WI38 (cell line): ENCODE measurements at regions not wholly inside any gene's neighbourhood (a gene's known extent, or its start where the extent isn't known, plus 50 kb on each side); places are given as distances from the start of the nearest gene placed in this dataset.

Experiments
- H3K4me3 ChIP-seq: 2 replicates; pipeline ENCODE4 v1.5.1; 2011; ENCODE audit warnings: low read depth, mild to moderate bottlenecking, control low read depth, low read length
- TF ChIP-seq, protein P1 (sequence below): IDR thresholded peaks from 2 replicates; pipeline ENCODE4 v1.5.1; 2012; ENCODE audit warnings: low read depth, mild to moderate bottlenecking, control low read depth, low read length

DNA sequence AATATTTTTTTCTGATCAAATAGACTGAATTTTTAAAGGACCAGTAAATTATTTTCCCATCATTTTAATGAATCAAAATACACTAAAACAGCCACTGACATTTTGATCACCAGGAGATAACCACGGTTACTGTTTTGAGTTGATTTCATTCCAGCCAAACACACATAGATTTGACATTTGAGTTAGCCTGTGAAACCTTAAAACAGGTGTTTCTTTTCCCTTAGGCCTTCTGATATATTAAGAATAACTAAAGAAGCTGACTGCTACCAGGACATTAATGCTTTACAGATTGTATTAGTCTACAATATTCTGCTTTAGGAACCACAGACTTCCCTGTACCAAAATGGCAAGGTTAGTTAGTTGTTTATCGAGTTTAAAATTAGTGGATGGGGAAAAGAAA, 193.4 kb downstream of the OMA1 start:
- H3K4me3 ChIP-seq = no peak overlapping the region

DNA sequence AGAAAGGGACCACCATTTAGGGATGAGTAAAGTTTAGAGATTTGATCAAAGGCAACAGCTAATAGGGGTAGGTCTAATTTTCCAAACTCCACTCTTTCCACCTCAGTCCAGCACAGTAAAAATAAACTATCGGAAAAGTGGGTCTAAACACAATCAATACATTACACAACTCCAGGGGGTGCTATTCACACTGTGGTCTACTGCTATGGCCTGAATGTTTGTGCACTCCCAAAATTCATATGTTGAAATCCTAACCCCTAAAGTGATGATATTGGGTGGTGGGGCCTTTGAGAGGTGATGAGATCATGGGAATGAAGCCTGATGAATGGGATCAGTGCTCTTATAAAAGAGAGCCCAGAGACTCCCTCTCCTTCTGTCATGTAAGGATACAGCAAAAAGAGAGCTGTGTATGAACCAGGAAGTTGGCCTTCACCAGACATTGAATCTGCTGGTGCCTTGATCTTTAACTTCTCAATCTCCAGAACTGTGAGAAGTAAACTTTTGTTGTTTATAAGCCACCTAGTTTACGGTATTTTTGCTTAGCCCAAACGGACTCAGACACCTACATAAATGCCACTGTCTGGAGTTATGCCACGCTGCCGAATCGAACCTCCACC, 193.9 kb downstream of the OMA1 start:
- H3K4me3 ChIP-seq = no peak overlapping the region
- TF ChIP-seq, protein P1, sequence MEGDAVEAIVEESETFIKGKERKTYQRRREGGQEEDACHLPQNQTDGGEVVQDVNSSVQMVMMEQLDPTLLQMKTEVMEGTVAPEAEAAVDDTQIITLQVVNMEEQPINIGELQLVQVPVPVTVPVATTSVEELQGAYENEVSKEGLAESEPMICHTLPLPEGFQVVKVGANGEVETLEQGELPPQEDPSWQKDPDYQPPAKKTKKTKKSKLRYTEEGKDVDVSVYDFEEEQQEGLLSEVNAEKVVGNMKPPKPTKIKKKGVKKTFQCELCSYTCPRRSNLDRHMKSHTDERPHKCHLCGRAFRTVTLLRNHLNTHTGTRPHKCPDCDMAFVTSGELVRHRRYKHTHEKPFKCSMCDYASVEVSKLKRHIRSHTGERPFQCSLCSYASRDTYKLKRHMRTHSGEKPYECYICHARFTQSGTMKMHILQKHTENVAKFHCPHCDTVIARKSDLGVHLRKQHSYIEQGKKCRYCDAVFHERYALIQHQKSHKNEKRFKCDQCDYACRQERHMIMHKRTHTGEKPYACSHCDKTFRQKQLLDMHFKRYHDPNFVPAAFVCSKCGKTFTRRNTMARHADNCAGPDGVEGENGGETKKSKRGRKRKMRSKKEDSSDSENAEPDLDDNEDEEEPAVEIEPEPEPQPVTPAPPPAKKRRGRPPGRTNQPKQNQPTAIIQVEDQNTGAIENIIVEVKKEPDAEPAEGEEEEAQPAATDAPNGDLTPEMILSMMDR = no peak

More for the DNA sequence above, 193.4 kb downstream of the OMA1 start:
- TF ChIP-seq, protein P1 = no peak

DNA sequence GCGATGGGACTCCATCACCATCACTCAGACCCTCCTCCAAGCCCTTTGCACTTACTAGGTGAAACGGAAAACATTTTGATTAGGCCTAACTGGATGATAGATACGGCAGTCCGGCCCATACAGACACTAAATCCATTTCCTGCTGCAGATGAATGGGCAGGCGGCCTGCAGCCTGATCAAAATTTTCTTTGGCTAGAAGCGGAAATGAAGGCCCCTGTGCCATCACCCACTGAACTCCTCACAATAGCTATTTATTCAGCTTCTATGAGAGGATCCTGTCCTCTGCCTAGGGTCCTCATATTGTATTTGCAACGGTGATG, 200.5 kb downstream of the OMA1 start:
- H3K4me3 ChIP-seq = no peak overlapping the region
- TF ChIP-seq, protein P1 = no peak

DNA sequence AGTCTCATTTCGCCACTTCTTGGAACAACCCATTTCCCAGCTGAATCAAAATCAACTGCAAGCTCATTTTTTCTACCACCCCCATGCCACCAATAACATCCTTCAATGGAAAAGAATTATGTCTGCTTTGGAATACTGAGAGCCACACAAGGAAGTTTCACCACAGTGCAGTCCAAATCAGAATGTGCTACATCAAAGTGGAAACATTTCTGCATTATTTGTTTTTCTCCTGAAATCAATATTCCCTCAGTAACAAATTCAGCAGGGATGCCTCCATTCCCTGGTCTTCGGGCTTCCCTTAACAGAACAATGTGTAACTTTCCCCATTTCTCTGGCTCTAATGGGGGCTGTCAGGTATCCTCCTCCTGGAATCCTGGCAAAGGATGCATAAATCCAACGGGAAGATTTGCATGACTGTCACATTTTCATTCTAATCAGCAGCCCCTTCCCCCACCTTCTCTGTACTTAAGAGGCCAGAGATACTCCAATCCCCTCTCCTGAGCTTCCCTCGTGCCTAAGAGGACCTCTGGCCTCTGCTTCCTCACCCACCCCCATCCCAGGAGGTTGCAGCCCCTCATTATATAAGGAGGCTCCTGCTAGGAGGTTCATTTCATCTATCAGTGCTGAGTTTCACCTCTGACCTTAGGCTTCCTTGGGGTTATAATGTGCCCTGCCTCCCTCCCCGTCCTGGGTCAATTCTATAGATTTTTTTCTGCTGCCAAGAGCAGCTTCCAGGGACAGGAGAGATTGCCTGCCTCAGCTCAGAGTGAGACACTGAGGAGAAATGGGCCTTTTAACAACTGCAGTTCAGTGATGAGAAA, 201.1 kb downstream of the OMA1 start:
- TF ChIP-seq, protein P1 = no peak
- H3K4me3 ChIP-seq = no peak overlapping the region

DNA sequence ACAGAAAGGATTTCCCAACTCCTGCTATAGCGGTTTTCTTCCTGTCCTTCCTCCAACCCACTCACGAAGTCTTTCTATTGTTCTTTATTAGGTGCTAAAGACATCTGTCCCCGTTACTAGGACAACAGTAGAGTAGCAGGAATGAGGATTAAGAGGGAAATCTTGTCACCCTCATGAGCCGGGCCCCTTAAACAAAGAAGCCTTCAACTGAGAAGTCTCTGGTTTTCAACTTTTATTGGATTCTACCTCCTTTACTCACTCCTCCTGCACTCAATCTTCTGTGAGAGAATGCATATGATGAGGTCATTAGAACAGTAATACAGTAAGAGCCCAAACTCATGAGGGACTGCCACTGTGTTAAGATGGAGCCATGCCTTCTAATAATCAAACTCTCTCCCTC, 206.3 kb downstream of the OMA1 start:
- H3K4me3 ChIP-seq = no peak overlapping the region

DNA sequence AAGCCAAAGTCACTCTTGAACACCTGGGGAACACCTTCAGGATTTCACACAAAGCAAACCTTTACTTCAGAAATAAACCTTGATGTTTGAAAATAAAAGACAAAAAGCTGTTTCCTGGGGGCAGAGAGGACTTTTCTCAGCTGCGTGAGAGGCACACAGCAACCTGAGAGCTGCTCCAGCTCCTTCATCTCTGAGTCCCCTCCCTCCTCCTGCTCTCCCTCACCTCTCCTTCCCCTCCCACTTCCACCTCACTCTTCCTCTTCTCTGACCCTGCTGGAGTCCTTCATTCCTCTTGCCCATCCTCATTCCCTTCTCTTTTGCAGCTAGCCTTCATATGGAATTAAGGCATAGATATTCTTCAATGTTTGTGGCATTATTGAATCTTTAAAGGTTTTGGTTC, 208.4 kb downstream of the OMA1 start:
- TF ChIP-seq, protein P1 = no peak
- no peak overlapping the region for H3K4me3 ChIP-seq

More for the DNA sequence above, 206.3 kb downstream of the OMA1 start:
- TF ChIP-seq, protein P1 = no peak

DNA sequence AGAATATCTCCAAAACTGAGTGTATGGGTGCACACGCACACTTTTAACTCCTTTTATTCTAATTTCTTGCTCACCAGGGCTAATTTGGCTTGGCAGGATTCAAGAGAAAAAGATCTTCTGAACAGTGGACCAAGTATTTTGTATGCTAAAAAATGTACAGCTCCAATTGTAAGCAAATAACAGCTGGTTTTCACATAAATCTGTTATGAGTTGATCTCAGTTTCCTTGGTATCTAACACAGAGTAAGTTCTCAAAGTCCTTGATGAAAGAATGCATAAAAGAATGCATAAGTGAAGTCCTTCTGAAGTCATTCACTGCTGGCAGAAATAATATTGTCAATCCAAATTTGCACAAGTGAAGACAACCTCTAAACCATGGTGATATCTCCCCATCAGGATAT, 213.0 kb downstream of the OMA1 start:
- H3K4me3 ChIP-seq = no peak overlapping the region
- TF ChIP-seq, protein P1 = no peak
